ENCODE measurements at regions not wholly inside any gene's neighbourhood (a gene's known extent, or its start where the extent isn't known, plus 50 kb on each side); places are given as distances from the start of the nearest gene placed in this dataset.
A peak's percentile ranks its signal among the peaks of the same experiment; 100 is the strongest.

DNA sequence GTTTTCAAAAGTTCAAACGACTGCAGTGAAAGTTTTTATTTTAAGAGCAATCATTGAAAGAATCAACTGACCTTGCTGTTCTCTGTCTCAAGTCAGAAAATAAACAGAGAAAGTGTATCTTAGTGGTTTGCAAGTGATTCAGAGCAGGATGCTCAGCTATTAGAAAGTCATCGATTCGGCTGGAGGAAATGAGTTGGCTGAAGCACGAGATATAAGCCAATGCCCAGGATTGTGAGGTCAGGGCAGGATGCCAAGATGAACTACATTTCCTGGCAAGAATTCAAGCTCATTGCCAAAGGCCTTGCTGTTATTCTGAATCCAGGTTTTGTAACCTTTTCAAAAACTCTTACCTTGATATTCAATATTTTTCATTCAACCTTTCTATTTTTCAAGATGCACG lies 541.4 kb upstream of the BOD1L1 start:
- Histone ChIP-seq H4K20me1 (replicated peaks; ENCODE audit: insufficient read depth) (no peaks in the 10 kb centered on the region), H3K9me2 (ENCODE audit: insufficient read depth) (no peaks in the 10 kb centered on the region), H3K79me2 (replicated peaks; ENCODE audit: insufficient read depth) (no peaks in the 10 kb centered on the region), H2AFZ (no peak overlapping the region), H3K4me3 (no peak overlapping the region), H3K27me3 (ENCODE audit: insufficient read depth) (no peaks in the 10 kb centered on the region), H3K4me1 (ENCODE audit: insufficient read depth) (peaks cover 24% of the 10 kb centered on the region), H3F3A (replicated peaks; ENCODE audit: low read depth) (no peaks in the 10 kb centered on the region), H3K4me2 (no peak overlapping the region), H3K27ac (ENCODE audit: low read depth) (peak overlapping the region; percentile 90; the same call in 1 of the 2 replicates), H3K36me3 (ENCODE audit: insufficient read depth) (no peaks in the 10 kb centered on the region)
- peaks cover 21% of the 10 kb centered on the region for H3K4me1 Mint-ChIP-seq
- H3K4me3 Mint-ChIP-seq = no peak overlapping the region
- no peak overlapping the region for H3K27ac Mint-ChIP-seq
- no peaks in the 10 kb centered on the region for H3K9me3 Mint-ChIP-seq
- peaks cover 1% of the 10 kb centered on the region for H3K27me3 Mint-ChIP-seq (ENCODE audit: insufficient read depth, low read depth, poor library complexity)
- ATAC-seq (no peak), DNase-seq (ENCODE audit: low spot score) (no peak)
- TF ChIP-seq ZNF114 (CRISPR knock-in tag; IDR thresholded peaks at IDR 0.05) (no peak), POLR2AphosphoS5 (IDR thresholded peaks at IDR 0.05; ENCODE audit: low read depth) (no peak), EZH2 (IDR thresholded peaks at IDR 0.05; ENCODE audit: low read depth, unreplicated experiment) (no peak), JUNB (IDR thresholded peaks at IDR 0.05; ENCODE audit: unreplicated experiment) (no peak), ZNF331 (CRISPR knock-in tag; IDR thresholded peaks at IDR 0.05; ENCODE audit: low read depth) (no peak), EZH2phosphoT487 (IDR thresholded peaks at IDR 0.05; ENCODE audit: unreplicated experiment) (no peak), CREB1 (CRISPR knock-in tag; IDR thresholded peaks at IDR 0.05; ENCODE audit: low read depth) (no peak), NANOG (IDR thresholded peaks at IDR 0.05; ENCODE audit: borderline replicate concordance) (no peak), STAT1 (IDR thresholded peaks at IDR 0.05; ENCODE audit: unreplicated experiment) (no peak)
- TF ChIP-seq, protein P1, sequence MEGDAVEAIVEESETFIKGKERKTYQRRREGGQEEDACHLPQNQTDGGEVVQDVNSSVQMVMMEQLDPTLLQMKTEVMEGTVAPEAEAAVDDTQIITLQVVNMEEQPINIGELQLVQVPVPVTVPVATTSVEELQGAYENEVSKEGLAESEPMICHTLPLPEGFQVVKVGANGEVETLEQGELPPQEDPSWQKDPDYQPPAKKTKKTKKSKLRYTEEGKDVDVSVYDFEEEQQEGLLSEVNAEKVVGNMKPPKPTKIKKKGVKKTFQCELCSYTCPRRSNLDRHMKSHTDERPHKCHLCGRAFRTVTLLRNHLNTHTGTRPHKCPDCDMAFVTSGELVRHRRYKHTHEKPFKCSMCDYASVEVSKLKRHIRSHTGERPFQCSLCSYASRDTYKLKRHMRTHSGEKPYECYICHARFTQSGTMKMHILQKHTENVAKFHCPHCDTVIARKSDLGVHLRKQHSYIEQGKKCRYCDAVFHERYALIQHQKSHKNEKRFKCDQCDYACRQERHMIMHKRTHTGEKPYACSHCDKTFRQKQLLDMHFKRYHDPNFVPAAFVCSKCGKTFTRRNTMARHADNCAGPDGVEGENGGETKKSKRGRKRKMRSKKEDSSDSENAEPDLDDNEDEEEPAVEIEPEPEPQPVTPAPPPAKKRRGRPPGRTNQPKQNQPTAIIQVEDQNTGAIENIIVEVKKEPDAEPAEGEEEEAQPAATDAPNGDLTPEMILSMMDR (conservative IDR thresholded peaks at IDR 0.05; ENCODE audit: low read depth in 2 of 2) = no peak
- TF ChIP-seq, protein P2, sequence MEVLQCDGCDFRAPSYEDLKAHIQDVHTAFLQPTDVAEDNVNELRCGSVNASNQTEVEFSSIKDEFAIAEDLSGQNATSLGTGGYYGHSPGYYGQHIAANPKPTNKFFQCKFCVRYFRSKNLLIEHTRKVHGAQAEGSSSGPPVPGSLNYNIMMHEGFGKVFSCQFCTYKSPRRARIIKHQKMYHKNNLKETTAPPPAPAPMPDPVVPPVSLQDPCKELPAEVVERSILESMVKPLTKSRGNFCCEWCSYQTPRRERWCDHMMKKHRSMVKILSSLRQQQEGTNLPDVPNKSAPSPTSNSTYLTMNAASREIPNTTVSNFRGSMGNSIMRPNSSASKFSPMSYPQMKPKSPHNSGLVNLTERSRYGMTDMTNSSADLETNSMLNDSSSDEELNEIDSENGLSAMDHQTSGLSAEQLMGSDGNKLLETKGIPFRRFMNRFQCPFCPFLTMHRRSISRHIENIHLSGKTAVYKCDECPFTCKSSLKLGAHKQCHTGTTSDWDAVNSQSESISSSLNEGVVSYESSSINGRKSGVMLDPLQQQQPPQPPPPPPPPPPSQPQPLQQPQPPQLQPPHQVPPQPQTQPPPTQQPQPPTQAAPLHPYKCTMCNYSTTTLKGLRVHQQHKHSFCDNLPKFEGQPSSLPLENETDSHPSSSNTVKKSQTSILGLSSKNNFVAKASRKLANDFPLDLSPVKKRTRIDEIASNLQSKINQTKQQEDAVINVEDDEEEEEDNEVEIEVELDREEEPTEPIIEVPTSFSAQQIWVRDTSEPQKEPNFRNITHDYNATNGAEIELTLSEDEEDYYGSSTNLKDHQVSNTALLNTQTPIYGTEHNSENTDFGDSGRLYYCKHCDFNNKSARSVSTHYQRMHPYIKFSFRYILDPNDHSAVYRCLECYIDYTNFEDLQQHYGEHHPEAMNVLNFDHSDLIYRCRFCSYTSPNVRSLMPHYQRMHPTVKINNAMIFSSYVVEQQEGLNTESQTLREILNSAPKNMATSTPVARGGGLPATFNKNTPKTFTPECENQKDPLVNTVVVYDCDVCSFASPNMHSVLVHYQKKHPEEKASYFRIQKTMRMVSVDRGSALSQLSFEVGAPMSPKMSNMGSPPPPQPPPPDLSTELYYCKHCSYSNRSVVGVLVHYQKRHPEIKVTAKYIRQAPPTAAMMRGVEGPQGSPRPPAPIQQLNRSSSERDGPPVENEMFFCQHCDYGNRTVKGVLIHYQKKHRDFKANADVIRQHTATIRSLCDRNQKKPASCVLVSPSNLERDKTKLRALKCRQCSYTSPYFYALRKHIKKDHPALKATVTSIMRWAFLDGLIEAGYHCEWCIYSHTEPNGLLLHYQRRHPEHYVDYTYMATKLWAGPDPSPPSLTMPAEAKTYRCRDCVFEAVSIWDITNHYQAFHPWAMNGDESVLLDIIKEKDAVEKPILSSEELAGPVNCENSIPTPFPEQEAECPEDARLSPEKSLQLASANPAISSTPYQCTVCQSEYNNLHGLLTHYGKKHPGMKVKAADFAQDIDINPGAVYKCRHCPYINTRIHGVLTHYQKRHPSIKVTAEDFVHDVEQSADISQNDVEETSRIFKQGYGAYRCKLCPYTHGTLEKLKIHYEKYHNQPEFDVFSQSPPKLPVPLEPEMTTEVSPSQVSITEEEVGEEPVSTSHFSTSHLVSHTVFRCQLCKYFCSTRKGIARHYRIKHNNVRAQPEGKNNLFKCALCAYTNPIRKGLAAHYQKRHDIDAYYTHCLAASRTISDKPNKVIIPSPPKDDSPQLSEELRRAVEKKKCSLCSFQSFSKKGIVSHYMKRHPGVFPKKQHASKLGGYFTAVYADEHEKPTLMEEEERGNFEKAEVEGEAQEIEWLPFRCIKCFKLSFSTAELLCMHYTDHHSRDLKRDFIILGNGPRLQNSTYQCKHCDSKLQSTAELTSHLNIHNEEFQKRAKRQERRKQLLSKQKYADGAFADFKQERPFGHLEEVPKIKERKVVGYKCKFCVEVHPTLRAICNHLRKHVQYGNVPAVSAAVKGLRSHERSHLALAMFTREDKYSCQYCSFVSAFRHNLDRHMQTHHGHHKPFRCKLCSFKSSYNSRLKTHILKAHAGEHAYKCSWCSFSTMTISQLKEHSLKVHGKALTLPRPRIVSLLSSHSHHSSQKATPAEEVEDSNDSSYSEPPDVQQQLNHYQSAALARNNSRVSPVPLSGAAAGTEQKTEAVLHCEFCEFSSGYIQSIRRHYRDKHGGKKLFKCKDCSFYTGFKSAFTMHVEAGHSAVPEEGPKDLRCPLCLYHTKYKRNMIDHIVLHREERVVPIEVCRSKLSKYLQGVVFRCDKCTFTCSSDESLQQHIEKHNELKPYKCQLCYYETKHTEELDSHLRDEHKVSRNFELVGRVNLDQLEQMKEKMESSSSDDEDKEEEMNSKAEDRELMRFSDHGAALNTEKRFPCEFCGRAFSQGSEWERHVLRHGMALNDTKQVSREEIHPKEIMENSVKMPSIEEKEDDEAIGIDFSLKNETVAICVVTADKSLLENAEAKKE (CRISPR knock-in tag; IDR thresholded peaks at IDR 0.05) = no peak
- TF ChIP-seq, protein P3, sequence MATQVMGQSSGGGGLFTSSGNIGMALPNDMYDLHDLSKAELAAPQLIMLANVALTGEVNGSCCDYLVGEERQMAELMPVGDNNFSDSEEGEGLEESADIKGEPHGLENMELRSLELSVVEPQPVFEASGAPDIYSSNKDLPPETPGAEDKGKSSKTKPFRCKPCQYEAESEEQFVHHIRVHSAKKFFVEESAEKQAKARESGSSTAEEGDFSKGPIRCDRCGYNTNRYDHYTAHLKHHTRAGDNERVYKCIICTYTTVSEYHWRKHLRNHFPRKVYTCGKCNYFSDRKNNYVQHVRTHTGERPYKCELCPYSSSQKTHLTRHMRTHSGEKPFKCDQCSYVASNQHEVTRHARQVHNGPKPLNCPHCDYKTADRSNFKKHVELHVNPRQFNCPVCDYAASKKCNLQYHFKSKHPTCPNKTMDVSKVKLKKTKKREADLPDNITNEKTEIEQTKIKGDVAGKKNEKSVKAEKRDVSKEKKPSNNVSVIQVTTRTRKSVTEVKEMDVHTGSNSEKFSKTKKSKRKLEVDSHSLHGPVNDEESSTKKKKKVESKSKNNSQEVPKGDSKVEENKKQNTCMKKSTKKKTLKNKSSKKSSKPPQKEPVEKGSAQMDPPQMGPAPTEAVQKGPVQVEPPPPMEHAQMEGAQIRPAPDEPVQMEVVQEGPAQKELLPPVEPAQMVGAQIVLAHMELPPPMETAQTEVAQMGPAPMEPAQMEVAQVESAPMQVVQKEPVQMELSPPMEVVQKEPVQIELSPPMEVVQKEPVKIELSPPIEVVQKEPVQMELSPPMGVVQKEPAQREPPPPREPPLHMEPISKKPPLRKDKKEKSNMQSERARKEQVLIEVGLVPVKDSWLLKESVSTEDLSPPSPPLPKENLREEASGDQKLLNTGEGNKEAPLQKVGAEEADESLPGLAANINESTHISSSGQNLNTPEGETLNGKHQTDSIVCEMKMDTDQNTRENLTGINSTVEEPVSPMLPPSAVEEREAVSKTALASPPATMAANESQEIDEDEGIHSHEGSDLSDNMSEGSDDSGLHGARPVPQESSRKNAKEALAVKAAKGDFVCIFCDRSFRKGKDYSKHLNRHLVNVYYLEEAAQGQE (IDR thresholded peaks at IDR 0.05; ENCODE audit: unreplicated experiment) = no peak
- TF ChIP-seq, protein P4, sequence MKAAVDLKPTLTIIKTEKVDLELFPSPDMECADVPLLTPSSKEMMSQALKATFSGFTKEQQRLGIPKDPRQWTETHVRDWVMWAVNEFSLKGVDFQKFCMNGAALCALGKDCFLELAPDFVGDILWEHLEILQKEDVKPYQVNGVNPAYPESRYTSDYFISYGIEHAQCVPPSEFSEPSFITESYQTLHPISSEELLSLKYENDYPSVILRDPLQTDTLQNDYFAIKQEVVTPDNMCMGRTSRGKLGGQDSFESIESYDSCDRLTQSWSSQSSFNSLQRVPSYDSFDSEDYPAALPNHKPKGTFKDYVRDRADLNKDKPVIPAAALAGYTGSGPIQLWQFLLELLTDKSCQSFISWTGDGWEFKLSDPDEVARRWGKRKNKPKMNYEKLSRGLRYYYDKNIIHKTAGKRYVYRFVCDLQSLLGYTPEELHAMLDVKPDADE (IDR thresholded peaks at IDR 0.05) = no peak
- no peaks in the 10 kb centered on the region for H3K36me3 Mint-ChIP-seq (ENCODE audit: low read depth)

All from GM23338 (cell line).